ENCODE measurements at regions not wholly inside any gene's neighbourhood (a gene's known extent, or its start where the extent isn't known, plus 50 kb on each side); places are given as distances from the start of the nearest gene placed in this dataset.

DNA sequence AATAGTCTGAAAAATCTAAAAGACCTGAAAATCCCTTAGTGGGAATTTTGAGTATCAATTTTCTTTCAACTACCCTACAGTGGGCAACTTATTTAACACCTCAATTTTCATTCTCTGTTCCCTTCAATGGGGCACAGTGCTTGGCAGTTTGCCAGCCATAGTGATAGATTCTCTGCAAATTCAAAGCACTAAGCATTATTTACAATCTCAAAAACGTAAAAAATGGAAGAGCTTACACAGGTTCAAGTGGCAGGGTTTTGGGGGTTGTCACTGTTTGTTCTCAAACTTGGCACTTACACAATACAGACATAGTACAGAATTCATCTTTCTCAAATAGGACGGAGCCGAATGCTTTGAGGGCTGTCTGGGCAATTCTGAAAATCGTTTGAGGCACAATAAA is 515.0 kb downstream of the EFNA5 start:
- TF ChIP-seq, protein P1, sequence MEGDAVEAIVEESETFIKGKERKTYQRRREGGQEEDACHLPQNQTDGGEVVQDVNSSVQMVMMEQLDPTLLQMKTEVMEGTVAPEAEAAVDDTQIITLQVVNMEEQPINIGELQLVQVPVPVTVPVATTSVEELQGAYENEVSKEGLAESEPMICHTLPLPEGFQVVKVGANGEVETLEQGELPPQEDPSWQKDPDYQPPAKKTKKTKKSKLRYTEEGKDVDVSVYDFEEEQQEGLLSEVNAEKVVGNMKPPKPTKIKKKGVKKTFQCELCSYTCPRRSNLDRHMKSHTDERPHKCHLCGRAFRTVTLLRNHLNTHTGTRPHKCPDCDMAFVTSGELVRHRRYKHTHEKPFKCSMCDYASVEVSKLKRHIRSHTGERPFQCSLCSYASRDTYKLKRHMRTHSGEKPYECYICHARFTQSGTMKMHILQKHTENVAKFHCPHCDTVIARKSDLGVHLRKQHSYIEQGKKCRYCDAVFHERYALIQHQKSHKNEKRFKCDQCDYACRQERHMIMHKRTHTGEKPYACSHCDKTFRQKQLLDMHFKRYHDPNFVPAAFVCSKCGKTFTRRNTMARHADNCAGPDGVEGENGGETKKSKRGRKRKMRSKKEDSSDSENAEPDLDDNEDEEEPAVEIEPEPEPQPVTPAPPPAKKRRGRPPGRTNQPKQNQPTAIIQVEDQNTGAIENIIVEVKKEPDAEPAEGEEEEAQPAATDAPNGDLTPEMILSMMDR (IDR thresholded peaks at IDR 0.05): no peak
- TF ChIP-seq POLR2A (IDR thresholded peaks at IDR 0.05): no peak
